Transverse colon (tissue), 4 donors: ENCODE measurements at regions not wholly inside any gene's neighbourhood (a gene's known extent, or its start where the extent isn't known, plus 50 kb on each side); places are given as distances from the start of the nearest gene placed in this dataset.

Experiments used
- POLR2A ChIP-seq: fragments of 450-650 bp; IDR thresholded peaks from one replicate; pipeline ENCODE4 v1.6.1; 2016; ENCODE audit warnings: antibody characterized with exemption, mild to moderate bottlenecking, moderate library complexity
- POLR2AphosphoS5 ChIP-seq, 3 donors: sonication (generic); formaldehyde crosslinking; IDR thresholded peaks; one replicate each; pipeline ENCODE4 v1.6.1; 2016; ENCODE audit warnings: antibody characterized with exemption in 3 of 3
- TF ChIP-seq, protein P1 (sequence below), 5 experiments: fragments of 200-600 bp in 3 of 5; fragments of 450-650 bp in 2 of 5; sonication (generic) in 3 of 5; IDR thresholded peaks; 1 replicate in 2 of 5; 2 replicates in 3 of 5; pipeline ENCODE4 v1.5.1; 2016 to 2017; ENCODE audit warnings: antibody characterized with exemption in 5 of 5, inconsistent platforms in 3 of 5, mild to moderate bottlenecking in 2 of 5, moderate library complexity in 1 of 5

DNA sequence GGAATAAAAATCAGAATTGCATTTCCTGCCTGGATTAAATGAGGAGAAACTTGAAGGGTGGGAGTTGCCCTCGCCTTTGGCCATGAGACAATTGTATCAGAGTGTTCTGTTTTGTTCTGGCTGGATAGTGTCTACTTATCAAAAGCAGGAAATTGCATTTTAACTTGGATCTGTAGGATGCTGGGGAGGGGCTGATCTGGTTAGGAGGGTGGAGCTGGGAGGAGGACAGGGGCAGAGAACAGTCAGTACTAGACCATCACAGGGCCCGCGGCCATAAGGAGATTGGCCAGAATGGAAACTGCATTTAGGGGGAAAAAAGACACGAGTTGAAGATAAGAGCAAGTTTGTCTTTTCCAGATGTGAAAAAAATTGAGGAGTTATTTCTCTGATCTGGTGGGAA, 199.1 kb upstream of the POU3F3 start:
- TF ChIP-seq POLR2A (no peak), POLR2AphosphoS5 (IDR thresholded peaks at IDR 0.05) (no peak)
- TF ChIP-seq, protein P1, sequence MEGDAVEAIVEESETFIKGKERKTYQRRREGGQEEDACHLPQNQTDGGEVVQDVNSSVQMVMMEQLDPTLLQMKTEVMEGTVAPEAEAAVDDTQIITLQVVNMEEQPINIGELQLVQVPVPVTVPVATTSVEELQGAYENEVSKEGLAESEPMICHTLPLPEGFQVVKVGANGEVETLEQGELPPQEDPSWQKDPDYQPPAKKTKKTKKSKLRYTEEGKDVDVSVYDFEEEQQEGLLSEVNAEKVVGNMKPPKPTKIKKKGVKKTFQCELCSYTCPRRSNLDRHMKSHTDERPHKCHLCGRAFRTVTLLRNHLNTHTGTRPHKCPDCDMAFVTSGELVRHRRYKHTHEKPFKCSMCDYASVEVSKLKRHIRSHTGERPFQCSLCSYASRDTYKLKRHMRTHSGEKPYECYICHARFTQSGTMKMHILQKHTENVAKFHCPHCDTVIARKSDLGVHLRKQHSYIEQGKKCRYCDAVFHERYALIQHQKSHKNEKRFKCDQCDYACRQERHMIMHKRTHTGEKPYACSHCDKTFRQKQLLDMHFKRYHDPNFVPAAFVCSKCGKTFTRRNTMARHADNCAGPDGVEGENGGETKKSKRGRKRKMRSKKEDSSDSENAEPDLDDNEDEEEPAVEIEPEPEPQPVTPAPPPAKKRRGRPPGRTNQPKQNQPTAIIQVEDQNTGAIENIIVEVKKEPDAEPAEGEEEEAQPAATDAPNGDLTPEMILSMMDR (IDR thresholded peaks at IDR 0.05), result no peak
